Muscle layer of duodenum (tissue), 2 donors: ENCODE measurements at regions not wholly inside any gene's neighbourhood (a gene's known extent, or its start where the extent isn't known, plus 50 kb on each side); places are given as distances from the start of the nearest gene placed in this dataset.

Experiments
- H3K27ac ChIP-seq: one replicate; pipeline ENCODE4 v1.7.0; 2013; ENCODE audit warnings: mild to moderate bottlenecking, low read length
- H3K27me3 ChIP-seq: one replicate; pipeline ENCODE4 v1.7.0; 2013; ENCODE audit warnings: low read depth, mild to moderate bottlenecking, control low read depth, low read length
- H3K36me3 ChIP-seq, 2 donors: one replicate each; pipeline ENCODE4 v1.7.0; 2013; ENCODE audit warnings: low read length in 2 of 2, control low read depth in 1 of 2, mild to moderate bottlenecking in 1 of 2; ENCODE audit not compliant: insufficient read depth in 2 of 2, control insufficient read depth in 1 of 2
- H3K4me1 ChIP-seq, 2 donors: one replicate each; pipeline ENCODE4 v1.7.0; 2013; ENCODE audit warnings: low read length in 2 of 2, mild to moderate bottlenecking in 2 of 2, control low read depth in 1 of 2, moderate library complexity in 1 of 2; ENCODE audit not compliant: insufficient read depth in 2 of 2, control insufficient read depth in 1 of 2
- H3K4me3 ChIP-seq, 2 donors: one replicate each; pipeline ENCODE4 v1.7.0; 2013; ENCODE audit warnings: low read length in 2 of 2, low read depth in 1 of 2, mild to moderate bottlenecking in 1 of 2
- H3K9me3 ChIP-seq, 2 donors: one replicate each; pipeline ENCODE4 v1.7.0; 2013; ENCODE audit warnings: low read length in 2 of 2, control low read depth in 1 of 2, mild to moderate bottlenecking in 1 of 2; ENCODE audit not compliant: control insufficient read depth in 1 of 2
- donor health status: healthy.

- no peaks in the 10 kb centered on the region for H3K27me3 ChIP-seq
- H3K9me3 ChIP-seq, result peaks cover 5 to 6% of the 10 kb centered on the region in 2 donors
- H3K4me1 ChIP-seq, result no peaks in the 10 kb centered on the region
- H3K27ac ChIP-seq, result no peak overlapping the region
- H3K36me3 ChIP-seq, result no peaks in the 10 kb centered on the region
- no peak overlapping the region for H3K4me3 ChIP-seq
Observed at GRCh38 chr9:113748135-113748534, 128.0 kb upstream of the ZNF618 start.

GRCh38 chr9:113753398-113754119 is 122.5 kb upstream of the ZNF618 start:
- H3K27ac ChIP-seq, result no peak overlapping the region
- H3K4me1 ChIP-seq, result no peaks in the 10 kb centered on the region
- no peaks in the 10 kb centered on the region for H3K27me3 ChIP-seq
- no peak overlapping the region for H3K4me3 ChIP-seq
- peaks cover 0 to 6% of the 10 kb centered on the region in 2 donors for H3K9me3 ChIP-seq
- H3K36me3 ChIP-seq, result no peaks in the 10 kb centered on the region

DNA sequence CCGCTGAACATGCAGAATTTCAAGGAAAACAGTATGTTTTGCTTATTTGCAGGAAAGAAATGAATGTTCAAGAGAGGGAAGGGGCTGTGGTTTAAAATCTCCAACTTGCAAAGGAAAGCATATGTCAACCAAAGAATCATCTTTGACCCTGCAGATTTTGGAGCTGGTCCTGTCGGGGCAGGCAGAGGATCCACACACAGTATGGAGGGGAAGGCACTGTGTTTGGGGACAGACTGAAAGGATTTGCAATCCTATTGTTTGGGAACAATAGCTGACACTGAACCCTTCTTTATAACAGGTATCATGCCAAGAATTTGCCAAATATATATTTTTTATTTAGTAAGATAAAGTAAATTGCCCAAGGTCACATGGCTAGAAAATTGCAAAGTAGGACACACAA is 121.4 kb upstream of the ZNF618 start:
- Histone ChIP-seq H3K4me3 (no peak overlapping the region), H3K4me1 (no peaks in the 10 kb centered on the region), H3K27ac (no peak overlapping the region), H3K9me3 (peaks cover 0 to 5% of the 10 kb centered on the region in 2 donors), H3K36me3 (no peaks in the 10 kb centered on the region), H3K27me3 (no peaks in the 10 kb centered on the region)

GRCh38 chr9:113755433-113755832 is 120.7 kb upstream of the ZNF618 start:
- Histone ChIP-seq H3K4me1 (no peaks in the 10 kb centered on the region), H3K36me3 (no peaks in the 10 kb centered on the region), H3K27me3 (no peaks in the 10 kb centered on the region), H3K4me3 (no peak overlapping the region), H3K27ac (no peak overlapping the region), H3K9me3 (peaks cover 0 to 7% of the 10 kb centered on the region in 2 donors)

DNA sequence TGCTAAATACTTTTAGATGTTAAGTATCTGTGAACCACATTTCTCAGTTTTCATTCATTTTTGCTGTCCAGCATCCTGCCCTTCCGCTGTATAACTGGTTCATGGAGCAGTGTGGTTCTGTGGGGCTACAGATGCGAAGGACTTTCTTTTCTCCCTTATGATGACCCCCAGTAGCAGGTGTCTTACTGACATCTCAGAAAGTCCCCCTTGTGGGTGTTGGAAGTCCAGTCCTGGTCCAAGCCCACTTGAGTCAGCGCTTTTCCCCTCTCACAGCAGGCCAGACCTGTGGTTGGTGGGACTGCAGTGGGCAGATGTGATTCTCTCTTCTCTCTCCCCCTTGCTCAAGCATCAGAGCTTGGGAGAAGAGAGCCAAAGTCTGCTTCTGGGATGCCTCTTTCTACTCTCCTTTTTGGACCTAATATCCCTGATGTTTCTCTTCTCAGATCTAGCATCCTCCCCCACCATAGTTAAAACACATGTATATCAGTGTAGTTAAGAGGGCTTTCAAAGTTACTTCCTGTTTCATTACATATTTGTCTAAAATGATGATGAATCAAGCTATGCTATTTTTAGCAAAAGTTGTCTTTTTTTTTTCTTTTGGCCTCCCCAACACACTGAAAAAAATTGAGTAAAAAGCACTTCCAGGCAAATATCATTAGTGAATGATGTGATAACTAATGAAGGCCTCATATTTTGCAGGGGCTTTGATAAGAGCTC is 119.5 kb upstream of the ZNF618 start:
- peaks cover 0 to 7% of the 10 kb centered on the region in 2 donors for H3K9me3 ChIP-seq
- no peaks in the 10 kb centered on the region for H3K36me3 ChIP-seq
- H3K4me1 ChIP-seq, result no peaks in the 10 kb centered on the region

GRCh38 chr9:113763429-113763828 is 112.7 kb upstream of the ZNF618 start:
- Histone ChIP-seq H3K4me1 (no peaks in the 10 kb centered on the region), H3K27me3 (no peaks in the 10 kb centered on the region), H3K27ac (no peak overlapping the region), H3K9me3 (peaks cover 0 to 7% of the 10 kb centered on the region in 2 donors), H3K4me3 (no peak overlapping the region), H3K36me3 (no peaks in the 10 kb centered on the region)

More for the DNA sequence above, 119.5 kb upstream of the ZNF618 start:
- H3K27me3 ChIP-seq, result no peaks in the 10 kb centered on the region
- no peak overlapping the region for H3K27ac ChIP-seq
- no peak overlapping the region for H3K4me3 ChIP-seq

GRCh38 chr9:113764572-113764971 is 111.5 kb upstream of the ZNF618 start:
- H3K4me3 ChIP-seq, result no peak overlapping the region
- no peaks in the 10 kb centered on the region for H3K27me3 ChIP-seq
- H3K4me1 ChIP-seq, result no peaks in the 10 kb centered on the region
- H3K9me3 ChIP-seq, result peaks cover 0 to 2% of the 10 kb centered on the region in 2 donors
- H3K27ac ChIP-seq, result no peak overlapping the region
- H3K36me3 ChIP-seq, result no peaks in the 10 kb centered on the region

DNA sequence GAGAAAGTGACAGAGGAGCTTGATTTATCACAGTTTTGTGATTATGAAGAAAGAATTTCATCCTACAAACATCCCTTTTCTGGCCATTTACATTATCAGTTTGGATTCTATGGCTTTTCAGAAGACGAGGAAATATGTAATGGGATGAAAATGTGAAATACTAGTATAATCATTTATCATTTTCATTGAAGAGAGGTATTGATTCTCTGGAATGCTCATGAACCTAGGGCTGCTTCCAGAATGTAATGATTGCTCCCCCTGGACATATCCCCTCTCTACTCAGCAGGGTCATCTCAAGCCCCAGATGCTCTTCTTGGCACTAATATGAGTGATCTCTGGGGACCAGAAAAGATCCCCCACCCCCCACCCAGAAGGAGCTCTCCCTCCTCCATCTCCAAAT is 106.7 kb upstream of the ZNF618 start:
- Histone ChIP-seq H3K36me3 (no peaks in the 10 kb centered on the region), H3K9me3 (no peaks in the 10 kb centered on the region), H3K4me3 (no peak overlapping the region), H3K27ac (no peak overlapping the region), H3K27me3 (no peaks in the 10 kb centered on the region), H3K4me1 (no peaks in the 10 kb centered on the region)

DNA sequence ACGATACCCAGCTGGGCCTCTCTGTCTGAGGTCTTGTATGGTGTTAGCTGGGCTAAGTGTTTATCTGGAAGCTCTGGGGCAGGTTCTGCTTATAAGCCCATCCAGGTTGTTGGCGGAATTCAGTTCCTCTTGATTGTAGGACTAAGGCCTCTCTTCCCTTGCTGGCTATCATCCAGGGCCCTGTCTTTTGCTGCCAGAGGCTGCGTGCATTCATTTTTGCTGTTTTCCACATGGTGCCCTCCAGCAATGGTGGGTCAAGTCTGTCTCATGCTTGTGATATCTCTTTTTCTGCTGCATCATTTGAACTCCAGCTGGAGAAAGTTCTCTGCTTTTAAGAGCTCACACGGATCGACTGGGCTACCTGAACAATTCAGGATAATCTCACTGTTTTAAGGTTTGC is 105.7 kb upstream of the ZNF618 start:
- Histone ChIP-seq H3K27me3 (no peaks in the 10 kb centered on the region), H3K9me3 (no peaks in the 10 kb centered on the region), H3K4me1 (no peaks in the 10 kb centered on the region), H3K4me3 (no peak overlapping the region), H3K36me3 (no peaks in the 10 kb centered on the region), H3K27ac (no peak overlapping the region)

- H3K4me3 ChIP-seq, result no peak overlapping the region
- no peaks in the 10 kb centered on the region for H3K36me3 ChIP-seq
- H3K27me3 ChIP-seq, result no peaks in the 10 kb centered on the region
- no peaks in the 10 kb centered on the region for H3K9me3 ChIP-seq
- no peak overlapping the region for H3K27ac ChIP-seq
- no peaks in the 10 kb centered on the region for H3K4me1 ChIP-seq
Observed at GRCh38 chr9:113771199-113771598, 104.9 kb upstream of the ZNF618 start.

DNA sequence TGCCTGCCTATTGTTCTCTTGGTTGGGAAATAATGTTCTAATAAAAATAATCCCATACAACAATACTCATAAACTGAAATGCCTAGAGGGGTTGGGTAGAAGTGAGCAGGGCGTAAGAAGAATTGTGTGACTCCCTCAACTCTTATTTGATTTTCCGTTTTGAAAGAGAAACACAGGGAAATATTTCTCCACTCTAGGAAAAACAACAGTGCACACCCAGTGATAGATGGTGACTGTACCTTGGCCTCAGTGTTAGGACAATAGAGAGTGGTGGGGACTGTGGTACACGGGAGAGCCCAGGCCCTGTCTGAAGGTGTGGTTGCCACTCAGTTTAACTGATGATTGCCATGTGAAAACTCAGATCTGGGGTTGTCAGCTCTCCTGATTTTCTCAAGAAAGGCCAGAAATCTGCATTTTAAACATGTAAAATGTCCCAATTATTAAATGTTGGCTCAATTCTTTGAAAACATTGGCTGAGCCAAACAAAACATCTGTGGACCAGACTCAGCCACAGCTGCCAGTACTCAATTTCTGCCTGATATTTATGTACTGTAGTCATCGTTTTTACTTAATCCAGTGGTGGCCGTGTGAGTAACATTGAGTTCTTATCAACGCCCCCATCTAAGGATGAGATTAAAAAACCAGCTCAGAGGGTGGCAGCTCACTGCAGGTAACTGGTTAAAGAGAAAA is 103.8 kb upstream of the ZNF618 start:
- no peak overlapping the region for H3K4me3 ChIP-seq
- no peak overlapping the region for H3K27ac ChIP-seq
- H3K4me1 ChIP-seq, result no peaks in the 10 kb centered on the region
- H3K9me3 ChIP-seq, result no peaks in the 10 kb centered on the region
- H3K27me3 ChIP-seq, result no peaks in the 10 kb centered on the region
- H3K36me3 ChIP-seq, result no peaks in the 10 kb centered on the region
